ENCODE measurements at regions not wholly inside any gene's neighbourhood (a gene's known extent, or its start where the extent isn't known, plus 50 kb on each side); places are given as distances from the start of the nearest gene placed in this dataset.
"Not testable (repeated sequence)": the region's sequence is repeated elsewhere in the genome, so short reads cannot be mapped to it uniquely, and the experiment has no call there.

GRCh38 chr2:22167256-22167655 lies 1043.5 kb downstream of the TDRD15 start:
- TF ChIP-seq CTCF (IDR thresholded peaks at IDR 0.05; ENCODE audit: insufficient read depth, low read length, poor library complexity, severe bottlenecking) = no peak
- no peak overlapping the region for H3K4me3 ChIP-seq (replicated peaks; ENCODE audit: low read depth, low read length)
- no peaks in the 10 kb centered on the region for H3K36me3 ChIP-seq (ENCODE audit: control insufficient read depth, insufficient read depth, low read length)
- no peaks in the 10 kb centered on the region for H3K27me3 ChIP-seq (replicated peaks; ENCODE audit: control insufficient read depth, insufficient read depth, low read length)
- no peak for DNase-seq (ENCODE audit: extremely low read depth, insufficient read length)

- no peak for DNase-seq (ENCODE audit: extremely low read depth, insufficient read length)
- Histone ChIP-seq H3K27me3 (replicated peaks; ENCODE audit: control insufficient read depth, insufficient read depth, low read length) (no peaks in the 10 kb centered on the region), H3K36me3 (ENCODE audit: control insufficient read depth, insufficient read depth, low read length) (no peaks in the 10 kb centered on the region), H3K4me3 (replicated peaks; ENCODE audit: low read depth, low read length) (no peak overlapping the region)
- TF ChIP-seq CTCF (IDR thresholded peaks at IDR 0.05; ENCODE audit: insufficient read depth, low read length, poor library complexity, severe bottlenecking) = no peak
These were observed 1051.2 kb downstream of the TDRD15 start for GRCh38 chr2:22175003-22175402.

GRCh38 chr2:22185251-22185650 lies 1061.5 kb downstream of the TDRD15 start:
- H3K36me3 ChIP-seq (ENCODE audit: control insufficient read depth, insufficient read depth, low read length) = no peaks in the 10 kb centered on the region
- H3K4me3 ChIP-seq (replicated peaks; ENCODE audit: low read depth, low read length) = no peak overlapping the region
- no peaks in the 10 kb centered on the region for H3K27me3 ChIP-seq (replicated peaks; ENCODE audit: control insufficient read depth, insufficient read depth, low read length)
- no peak for DNase-seq (ENCODE audit: extremely low read depth, insufficient read length)
- no peak for TF ChIP-seq CTCF (IDR thresholded peaks at IDR 0.05; ENCODE audit: insufficient read depth, low read length, poor library complexity, severe bottlenecking)

- H3K27me3 ChIP-seq (replicated peaks; ENCODE audit: control insufficient read depth, insufficient read depth, low read length); H3K4me3 ChIP-seq (replicated peaks; ENCODE audit: low read depth, low read length); DNase-seq (ENCODE audit: extremely low read depth, insufficient read length); H3K36me3 ChIP-seq (ENCODE audit: control insufficient read depth, insufficient read depth, low read length): not testable (repeated sequence)
These were observed 1062.6 kb downstream of the TDRD15 start for GRCh38 chr2:22186261-22186828.

- Histone ChIP-seq H3K36me3 (ENCODE audit: control insufficient read depth, insufficient read depth, low read length) (no peaks in the 10 kb centered on the region), H3K4me3 (replicated peaks; ENCODE audit: low read depth, low read length) (no peak overlapping the region), H3K27me3 (replicated peaks; ENCODE audit: control insufficient read depth, insufficient read depth, low read length) (no peaks in the 10 kb centered on the region)
- TF ChIP-seq CTCF (IDR thresholded peaks at IDR 0.05; ENCODE audit: insufficient read depth, low read length, poor library complexity, severe bottlenecking) = no peak
- DNase-seq (ENCODE audit: extremely low read depth, insufficient read length) = no peak
These were observed 1066.2 kb downstream of the TDRD15 start for GRCh38 chr2:22189893-22190480.

- H3K4me3 ChIP-seq (replicated peaks; ENCODE audit: low read depth, low read length) = no peak overlapping the region
- no peaks in the 10 kb centered on the region for H3K36me3 ChIP-seq (ENCODE audit: control insufficient read depth, insufficient read depth, low read length)
- no peaks in the 10 kb centered on the region for H3K27me3 ChIP-seq (replicated peaks; ENCODE audit: control insufficient read depth, insufficient read depth, low read length)
- TF ChIP-seq CTCF (IDR thresholded peaks at IDR 0.05; ENCODE audit: insufficient read depth, low read length, poor library complexity, severe bottlenecking) = no peak
- DNase-seq (ENCODE audit: extremely low read depth, insufficient read length) = no peak
These were observed 1070.5 kb downstream of the TDRD15 start for GRCh38 chr2:22194218-22194617.
